ENCODE measurements at regions not wholly inside any gene's neighbourhood (a gene's known extent, or its start where the extent isn't known, plus 50 kb on each side); places are given as distances from the start of the nearest gene placed in this dataset.

- TF ChIP-seq EZH2 (IDR thresholded peaks at IDR 0.05; ENCODE audit: borderline replicate concordance, low read length) (no peak), CTCF (IDR thresholded peaks at IDR 0.05; ENCODE audit: low read length) (no peak)
Observed at GRCh38 chr11:8807544-8808225, 103.3 kb upstream of the AKIP1 start.
